ENCODE measurements at regions not wholly inside any gene's neighbourhood (a gene's known extent, or its start where the extent isn't known, plus 50 kb on each side); places are given as distances from the start of the nearest gene placed in this dataset.
"Not testable (repeated sequence)": the region's sequence is repeated elsewhere in the genome, so short reads cannot be mapped to it uniquely, and the experiment has no call there.

DNA sequence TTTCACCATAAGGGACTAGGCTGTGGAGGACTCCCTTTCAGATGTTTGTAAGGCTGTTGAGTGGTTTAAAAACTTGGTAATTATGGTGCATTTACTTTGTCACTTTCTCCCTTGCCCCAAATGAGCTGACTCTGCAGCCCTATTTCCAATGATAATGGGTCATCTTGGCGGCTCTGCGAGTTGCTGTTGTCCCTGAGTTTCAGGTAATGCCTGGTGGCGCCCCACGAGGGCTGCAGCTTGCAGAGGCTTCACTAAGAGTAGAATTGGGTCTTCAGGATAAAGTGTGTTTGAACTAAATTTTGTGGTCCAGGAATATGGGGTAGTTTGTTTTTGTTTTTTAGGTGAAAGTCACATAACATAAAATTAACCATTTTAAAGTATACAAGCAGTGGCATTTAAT, 450.1 kb upstream of the CFAP20DC start:
- ATAC-seq (replicated peaks in 6 of 8): no peak
- Histone ChIP-seq H3K27ac (no peak overlapping the region), H3K4me1 (replicated peaks in 1 of 2) (peaks cover 0 to 3% of the 10 kb centered on the region in 2 donors), H3K4me3 (no peak overlapping the region)
- WGBS, 10 experiments: 63 to 92% (median 80%) methylated on average over 1 to 4 of the region's 4 CpGs; no CpG with 5 or more reads in 3 of the 10 experiments
- in situ Hi-C loops (cut with MboI; ENCODE audit: low pct_unique_long_range_greater_than_20kb in 2 of 9, low sequenced_read_pairs in 9 of 9, unreplicated experiment in 9 of 9): no loop called here

DNA sequence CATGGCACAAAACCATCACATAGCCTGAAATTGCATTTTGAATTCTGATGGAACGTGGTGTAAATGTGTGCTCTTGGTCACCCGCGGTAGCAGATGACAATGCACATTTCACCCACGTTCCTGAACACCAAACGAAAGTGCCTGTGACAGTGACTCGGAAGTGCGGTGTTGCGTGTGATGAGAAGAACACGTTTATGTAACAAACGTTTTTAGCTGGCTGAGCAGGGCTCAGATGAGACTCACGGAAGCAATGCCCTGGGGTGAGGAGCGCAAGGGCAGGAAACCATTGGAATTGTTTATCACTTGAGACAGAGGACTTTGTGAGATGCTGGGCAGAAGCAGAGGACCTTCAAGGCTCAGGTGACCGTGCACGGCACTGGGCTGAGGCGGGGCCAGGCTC, 449.2 kb upstream of the CFAP20DC start:
- 68 to 100% (median 90%) methylated on average over 1 to 14 of the region's 15 CpGs for WGBS, 10 experiments

DNA sequence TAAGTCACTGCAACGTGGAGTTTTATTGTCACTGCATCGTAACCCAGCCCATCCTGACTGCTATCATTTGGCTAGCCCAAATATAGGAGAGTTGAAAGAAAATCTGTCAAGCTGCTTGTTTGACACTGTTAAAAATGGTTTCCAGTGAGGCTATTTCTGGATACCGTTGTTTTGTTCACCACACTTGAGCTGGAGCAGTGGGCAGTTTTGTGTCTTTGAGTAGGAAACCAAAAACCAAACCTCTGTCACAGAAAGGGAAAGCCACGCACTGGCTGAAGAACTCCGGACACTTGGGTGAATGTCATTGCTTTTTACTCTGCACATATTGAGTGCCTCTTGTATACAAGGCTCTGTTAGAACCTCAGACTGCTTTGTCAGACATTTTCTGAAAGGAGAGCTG, 446.4 kb upstream of the CFAP20DC start:
- in situ Hi-C loops (cut with MboI; ENCODE audit: low pct_unique_long_range_greater_than_20kb in 2 of 9, low sequenced_read_pairs in 9 of 9, unreplicated experiment in 9 of 9): no loop called here
- 50 to 100% (median 91%) methylated on average over 2 to 4 of the region's 5 CpGs for WGBS, 10 experiments
- Histone ChIP-seq H3K4me1 (replicated peaks in 1 of 2) (peaks cover 0 to 3% of the 10 kb centered on the region in 2 donors), H3K4me3 (no peak overlapping the region), H3K27ac (no peak overlapping the region)
- ATAC-seq (replicated peaks in 6 of 8): no peak

More for the DNA sequence above, 449.2 kb upstream of the CFAP20DC start:
- peak in 1 of 8 experiments; percentile 5 for ATAC-seq (replicated peaks in 6 of 8)
- Histone ChIP-seq H3K27ac (no peak overlapping the region), H3K4me1 (replicated peaks in 1 of 2) (peaks cover 0 to 3% of the 10 kb centered on the region in 2 donors), H3K4me3 (no peak overlapping the region)
- in situ Hi-C loops (cut with MboI; ENCODE audit: low pct_unique_long_range_greater_than_20kb in 2 of 9, low sequenced_read_pairs in 9 of 9, unreplicated experiment in 9 of 9): no loop called here

DNA sequence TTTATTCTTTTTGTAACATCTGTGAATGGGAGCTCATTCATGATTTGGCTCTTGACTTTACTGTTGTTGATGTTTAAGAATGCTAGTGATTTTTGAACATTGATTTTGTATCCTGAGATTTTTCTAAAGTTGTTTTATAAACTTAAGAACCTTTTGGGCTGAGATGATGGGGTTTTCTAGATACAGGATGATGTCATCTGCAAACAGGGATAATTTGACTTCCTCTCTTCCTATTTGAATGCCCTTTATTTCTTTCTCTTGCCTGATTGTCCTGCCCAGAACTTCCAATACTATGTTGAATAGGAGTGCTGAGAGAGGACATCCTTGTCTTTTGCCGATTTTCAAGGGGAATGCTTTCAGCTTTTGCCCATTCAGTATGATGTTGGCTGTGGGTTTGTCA, 445.1 kb upstream of the CFAP20DC start:
- 80 to 100% (median 86%) methylated on average over 1 of the region's 1 CpG; no CpG with 5 or more reads in 2 of the 10 experiments for WGBS, 10 experiments
- in situ Hi-C loops (cut with MboI; ENCODE audit: low pct_unique_long_range_greater_than_20kb in 2 of 9, low sequenced_read_pairs in 9 of 9, unreplicated experiment in 9 of 9); H3K4me1 ChIP-seq (replicated peaks in 1 of 2); H3K27ac ChIP-seq; ATAC-seq (replicated peaks in 6 of 8); H3K4me3 ChIP-seq: not testable (repeated sequence)

DNA sequence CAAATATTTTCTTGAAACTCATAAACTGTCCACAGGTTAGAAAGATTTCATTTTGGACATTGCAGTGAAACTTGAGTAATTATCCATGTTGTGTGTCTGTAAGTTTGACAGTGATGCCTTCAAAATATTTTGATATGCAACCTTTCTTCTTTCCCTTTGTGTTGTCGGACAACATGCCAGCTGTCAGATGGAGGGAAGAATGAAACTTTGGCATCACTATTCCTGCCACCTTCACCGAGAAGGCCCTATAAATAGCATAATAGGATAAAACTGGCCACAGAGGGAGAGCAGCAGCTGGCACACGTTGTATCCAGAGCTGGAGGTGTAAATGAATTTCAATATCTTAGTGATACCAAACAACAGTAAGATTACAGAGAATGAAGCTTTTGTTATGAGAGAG, 436.7 kb upstream of the CFAP20DC start:
- H3K4me3 ChIP-seq: no peak overlapping the region
- no peaks in the 10 kb centered on the region for H3K4me1 ChIP-seq (replicated peaks in 1 of 2)
- WGBS, 10 experiments: 0 to 100% (median 57%) methylated on average over 1 to 3 of the region's 3 CpGs; no CpG with 5 or more reads in 2 of the 10 experiments
- in situ Hi-C loops (cut with MboI; ENCODE audit: low pct_unique_long_range_greater_than_20kb in 2 of 9, low sequenced_read_pairs in 9 of 9, unreplicated experiment in 9 of 9): no loop called here
- ATAC-seq (replicated peaks in 6 of 8): no peak
- H3K27ac ChIP-seq: no peak overlapping the region

DNA sequence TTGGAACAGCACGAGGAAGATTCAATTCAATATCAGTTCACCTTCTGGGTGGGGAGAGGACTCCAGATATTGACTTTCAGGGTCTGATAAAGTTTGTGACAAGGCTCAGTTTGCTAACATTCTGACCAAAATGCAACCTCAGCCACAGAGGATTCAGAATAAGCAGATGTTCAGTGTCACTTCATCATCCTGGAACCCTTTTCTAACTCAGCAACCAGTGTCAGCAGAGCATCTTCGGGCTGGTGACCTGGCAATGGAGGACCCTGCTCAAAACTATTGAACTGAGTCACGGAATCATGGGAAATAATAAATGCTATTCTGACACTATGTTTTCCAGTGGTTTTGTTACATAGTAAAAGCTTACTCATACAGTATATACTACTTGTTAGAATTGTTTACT, 433.4 kb upstream of the CFAP20DC start:
- 71 to 100% (median 96%) methylated on average over 1 to 3 of the region's 3 CpGs for WGBS, 10 experiments
- in situ Hi-C loops (cut with MboI; ENCODE audit: low pct_unique_long_range_greater_than_20kb in 2 of 9, low sequenced_read_pairs in 9 of 9, unreplicated experiment in 9 of 9): no loop called here
- no peak overlapping the region for H3K4me3 ChIP-seq
- peaks cover 0 to 9% of the 10 kb centered on the region in 2 donors for H3K4me1 ChIP-seq (replicated peaks in 1 of 2)
- no peak overlapping the region for H3K27ac ChIP-seq
- ATAC-seq (replicated peaks in 6 of 8): no peak

DNA sequence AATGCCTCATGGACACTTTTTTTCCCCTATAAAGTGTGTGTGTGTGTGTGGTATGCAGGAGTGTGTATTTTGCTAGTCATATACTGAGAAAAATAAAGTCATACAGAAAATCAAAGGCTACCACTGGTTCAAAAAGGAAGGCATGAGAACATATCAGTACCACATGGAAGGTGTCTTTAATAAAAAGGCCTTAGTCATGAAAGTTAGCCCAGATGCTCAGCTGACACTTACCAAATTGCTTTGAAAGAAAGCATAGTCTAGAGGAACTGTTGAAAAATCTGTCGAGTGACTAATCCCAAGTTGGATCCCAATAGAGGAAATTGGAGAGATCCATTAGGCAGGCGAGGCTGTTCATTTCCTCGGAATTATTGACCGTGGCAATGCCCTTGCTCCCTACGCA, 432.9 kb upstream of the CFAP20DC start:
- H3K4me1 ChIP-seq (replicated peaks in 1 of 2): peaks cover 0 to 9% of the 10 kb centered on the region in 2 donors
- in situ Hi-C loops (cut with MboI; ENCODE audit: low pct_unique_long_range_greater_than_20kb in 2 of 9, low sequenced_read_pairs in 9 of 9, unreplicated experiment in 9 of 9): no loop called here
- no peak overlapping the region for H3K27ac ChIP-seq
- WGBS, 10 experiments: 17 to 100% (median 87%) methylated on average over 2 to 5 of the region's 5 CpGs; no CpG with 5 or more reads in 2 of the 10 experiments
- no peak overlapping the region for H3K4me3 ChIP-seq
- ATAC-seq (replicated peaks in 6 of 8): peak in 1 of 8 experiments; percentile 25

DNA sequence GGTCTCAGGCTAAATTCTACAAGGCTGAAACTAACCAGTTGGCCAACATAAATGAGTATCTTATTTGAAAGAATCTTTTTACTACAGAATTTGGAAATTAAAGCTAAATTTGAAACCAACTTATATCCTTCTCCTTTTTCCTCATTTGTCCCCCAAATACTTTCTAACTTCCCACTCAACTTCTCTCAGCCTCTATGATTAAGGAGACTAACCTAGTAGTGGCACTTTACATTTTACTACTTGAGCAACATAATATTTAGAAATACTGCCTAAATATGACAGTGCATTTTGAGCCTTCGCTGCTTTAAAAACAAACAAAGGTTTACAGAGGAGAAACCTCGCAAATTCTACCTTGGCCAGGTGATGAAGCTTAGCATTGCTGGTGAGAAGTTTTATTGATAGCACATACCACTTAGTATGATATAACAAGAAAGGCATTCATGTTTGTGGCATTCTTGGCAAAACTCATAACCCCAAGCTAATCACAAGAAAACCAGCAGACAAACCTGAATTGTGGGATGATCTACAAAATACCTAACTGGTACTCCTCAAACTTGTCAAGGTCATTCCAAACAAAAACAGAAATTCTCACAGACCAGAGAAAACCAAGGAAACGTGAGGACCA, 432.1 kb upstream of the CFAP20DC start:
- no peak overlapping the region for H3K27ac ChIP-seq
- H3K4me1 ChIP-seq (replicated peaks in 1 of 2): peaks cover 0 to 9% of the 10 kb centered on the region in 2 donors
- in situ Hi-C loops (cut with MboI; ENCODE audit: low pct_unique_long_range_greater_than_20kb in 2 of 9, low sequenced_read_pairs in 9 of 9, unreplicated experiment in 9 of 9): no loop called here
- WGBS, 10 experiments: 83 to 100% (median 94%) methylated on average over 1 to 3 of the region's 3 CpGs; no CpG with 5 or more reads in 1 of the 10 experiments
- no peak overlapping the region for H3K4me3 ChIP-seq
- ATAC-seq (replicated peaks in 6 of 8): no peak

DNA sequence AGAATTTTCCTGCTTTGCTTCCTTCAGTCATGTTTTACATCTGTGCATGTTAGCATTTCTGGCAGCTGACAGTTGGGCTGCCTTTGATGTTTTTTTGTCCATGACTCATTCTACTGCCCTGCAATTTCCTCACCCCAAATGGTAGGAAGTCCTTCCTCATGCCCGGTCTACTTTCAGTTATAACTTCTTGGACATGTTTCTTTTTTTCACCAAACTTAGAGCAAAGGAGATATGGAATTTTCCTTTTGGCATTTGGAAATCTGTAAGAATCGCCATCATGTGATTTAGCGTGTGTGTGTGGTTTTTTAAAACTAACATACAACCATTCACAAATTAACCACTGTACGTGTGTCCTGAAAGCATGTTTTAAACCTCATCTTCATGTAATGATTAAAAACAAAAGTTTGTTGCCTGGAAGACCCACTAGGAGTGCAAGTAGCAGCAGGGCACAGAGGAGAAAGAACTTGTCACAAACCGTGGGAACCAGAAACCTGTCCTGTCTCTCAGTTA, 430.7 kb upstream of the CFAP20DC start:
- peak in 3 of 8 experiments; percentile 37 to 98 (median 97) for ATAC-seq (replicated peaks in 6 of 8)
- Histone ChIP-seq H3K4me1 (replicated peaks in 1 of 2) (peaks cover 0 to 9% of the 10 kb centered on the region in 2 donors), H3K4me3 (no peak overlapping the region), H3K27ac (no peak overlapping the region)
- 7 to 97% (median 80%) methylated on average over 3 to 5 of the region's 5 CpGs for WGBS, 10 experiments
- in situ Hi-C loops (cut with MboI; ENCODE audit: low pct_unique_long_range_greater_than_20kb in 2 of 9, low sequenced_read_pairs in 9 of 9, unreplicated experiment in 9 of 9): no loop called here

DNA sequence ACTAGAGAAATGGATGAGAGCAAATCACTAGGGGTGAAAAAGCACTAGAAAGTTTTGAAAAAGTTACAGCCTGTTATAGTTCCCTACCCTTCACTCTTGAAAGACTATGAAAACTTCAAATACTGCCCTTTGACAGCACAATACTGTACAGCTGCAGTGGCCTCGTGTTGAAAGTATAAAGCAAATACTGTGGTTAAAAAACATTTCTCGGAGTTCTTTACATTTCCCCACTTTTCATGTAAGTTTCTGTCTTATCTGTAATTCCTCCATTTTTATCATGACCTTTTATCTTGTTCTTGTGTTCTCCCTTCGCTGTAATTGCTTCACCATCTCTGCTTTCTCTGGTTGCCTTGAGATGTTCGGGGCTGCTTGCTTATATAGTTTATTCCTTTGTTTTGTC, 423.8 kb upstream of the CFAP20DC start:
- 59 to 96% (median 84%) methylated on average over 2 to 4 of the region's 4 CpGs; no CpG with 5 or more reads in 1 of the 10 experiments for WGBS, 10 experiments
- no peak for ATAC-seq (replicated peaks in 6 of 8)
- no peaks in the 10 kb centered on the region for H3K4me1 ChIP-seq (replicated peaks in 1 of 2)
- no peak overlapping the region for H3K27ac ChIP-seq
- in situ Hi-C loops (cut with MboI; ENCODE audit: low pct_unique_long_range_greater_than_20kb in 2 of 9, low sequenced_read_pairs in 9 of 9, unreplicated experiment in 9 of 9): no loop called here
- H3K4me3 ChIP-seq: no peak overlapping the region

DNA sequence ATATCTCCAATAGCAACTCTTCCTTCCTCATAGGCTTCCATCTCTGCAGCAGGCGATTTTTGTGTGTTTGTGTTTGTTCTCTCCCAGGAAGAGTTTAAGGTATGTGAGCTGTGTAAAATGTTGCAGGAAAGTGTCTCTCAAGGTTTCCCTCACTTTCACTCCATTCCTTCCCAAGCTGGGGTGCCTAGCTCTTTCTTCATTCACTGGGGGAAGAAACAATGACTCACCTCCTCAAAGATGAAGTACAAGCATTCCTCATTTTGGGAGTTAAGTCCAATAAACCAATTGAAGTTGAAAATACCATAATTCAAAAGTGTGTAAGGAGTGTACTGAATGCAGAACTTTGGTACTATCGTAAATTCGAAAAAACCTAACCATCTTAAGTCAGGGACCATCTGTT, 422.7 kb upstream of the CFAP20DC start:
- 61 to 94% (median 84%) methylated on average over 1 to 3 of the region's 3 CpGs for WGBS, 10 experiments
- in situ Hi-C loops (cut with MboI; ENCODE audit: low pct_unique_long_range_greater_than_20kb in 2 of 9, low sequenced_read_pairs in 9 of 9, unreplicated experiment in 9 of 9): no loop called here
- Histone ChIP-seq H3K4me1 (replicated peaks in 1 of 2) (no peaks in the 10 kb centered on the region), H3K27ac (no peak overlapping the region), H3K4me3 (no peak overlapping the region)
- ATAC-seq (replicated peaks in 6 of 8): peak in 1 of 8 experiments; percentile 48

DNA sequence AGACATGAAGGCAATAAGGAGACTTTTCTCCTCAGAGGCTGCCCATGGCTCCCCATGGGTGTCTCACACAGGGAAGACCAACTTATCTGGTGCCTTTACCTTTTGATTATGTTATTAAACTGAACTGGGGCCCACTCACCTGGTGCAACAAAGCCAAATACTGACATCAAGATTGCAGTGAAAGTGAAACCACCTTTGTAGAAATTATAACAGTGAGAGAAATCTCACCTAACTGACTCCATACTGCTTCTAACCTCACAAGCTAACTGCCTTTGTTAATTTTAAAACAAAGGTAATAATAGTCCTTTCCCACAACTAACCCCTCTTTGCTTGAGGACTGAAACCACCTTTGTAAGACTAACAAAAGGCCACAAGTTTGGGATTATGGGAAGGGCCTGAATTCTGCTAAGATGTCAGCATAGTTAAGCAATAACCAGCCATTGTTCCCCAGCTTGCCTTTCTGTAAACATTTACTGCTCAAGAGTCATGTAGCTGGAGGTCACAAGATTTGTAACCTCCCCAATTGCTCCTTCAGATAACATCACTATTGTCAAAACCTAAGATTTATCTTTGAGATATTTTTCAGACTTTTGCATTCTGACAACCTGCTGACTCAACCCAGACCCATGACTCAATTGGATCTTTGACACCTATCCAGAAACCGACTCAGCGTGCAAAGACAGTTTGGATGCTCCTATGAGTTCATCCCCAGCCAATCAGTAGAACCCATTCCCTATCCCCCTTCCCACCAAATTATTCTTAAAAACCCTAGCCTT, 420.3 kb upstream of the CFAP20DC start:
- in situ Hi-C loops (cut with MboI; ENCODE audit: low pct_unique_long_range_greater_than_20kb in 2 of 9, low sequenced_read_pairs in 9 of 9, unreplicated experiment in 9 of 9): no loop called here
- no peak for ATAC-seq (replicated peaks in 6 of 8)
- Histone ChIP-seq H3K4me1 (replicated peaks in 1 of 2) (no peaks in the 10 kb centered on the region), H3K27ac (no peak overlapping the region), H3K4me3 (no peak overlapping the region)
- 67 to 100% (median 86%) methylated on average over 2 of the region's 2 CpGs; no CpG with 5 or more reads in 6 of the 10 experiments for WGBS, 10 experiments

DNA sequence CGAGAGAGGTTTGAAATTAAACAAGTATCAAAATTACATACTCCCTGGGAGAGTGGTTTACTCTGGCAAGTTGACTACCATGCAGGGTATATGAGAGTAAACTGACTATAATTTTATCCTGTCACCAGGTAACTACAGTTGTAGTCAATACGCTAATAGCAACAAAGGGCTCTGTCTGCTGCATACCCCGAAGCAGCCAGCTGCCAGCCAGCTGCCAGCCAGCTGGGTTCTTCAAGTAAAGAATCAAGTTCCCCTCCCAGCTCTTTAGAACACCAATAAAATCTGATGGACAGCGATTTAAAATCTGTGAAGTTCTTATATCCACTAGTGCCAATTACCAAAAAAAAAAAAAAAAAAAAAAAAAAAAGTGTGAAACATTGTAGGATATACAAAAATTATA, 417.7 kb upstream of the CFAP20DC start:
- no peak overlapping the region for H3K4me3 ChIP-seq
- H3K4me1 ChIP-seq (replicated peaks in 1 of 2): no peaks in the 10 kb centered on the region
- ATAC-seq (replicated peaks in 6 of 8): peak in 1 of 8 experiments; percentile 17
- whole genome bisulfite sequencing, 10 experiments: 13 to 100% (median 76%) methylated on average over 1 to 4 of the region's 4 CpGs
- H3K27ac ChIP-seq: no peak overlapping the region
- in situ Hi-C loops (cut with MboI; ENCODE audit: low pct_unique_long_range_greater_than_20kb in 2 of 9, low sequenced_read_pairs in 9 of 9, unreplicated experiment in 9 of 9): no loop called here

Measured in motor neuron (in vitro differentiated cells).